Panc1 (cell line): ENCODE measurements at regions not wholly inside any gene's neighbourhood (a gene's known extent, or its start where the extent isn't known, plus 50 kb on each side); places are given as distances from the start of the nearest gene placed in this dataset.

ENCODE experiments used
- CTCF ChIP-seq: fragments of 450-650 bp; IDR thresholded peaks from 2 replicates; pipeline ENCODE4 v1.5.1; 2017; ENCODE audit warnings: mild to moderate bottlenecking
- POLR2AphosphoS5 ChIP-seq: IDR thresholded peaks from 2 replicates; pipeline ENCODE4 v1.6.1; 2012; ENCODE audit warnings: mild to moderate bottlenecking, low read depth, low read length, moderate library complexity
- REST ChIP-seq, 2 experiments: IDR thresholded peaks; 2 replicates each; pipeline ENCODE4 v1.6.1; 2011 to 2012; ENCODE audit warnings: low read depth in 2 of 2, control low read depth in 1 of 2, low read length in 1 of 2, mild to moderate bottlenecking in 1 of 2, moderate library complexity in 1 of 2; ENCODE audit not compliant: insufficient read depth in 1 of 2
- TCF7L2 ChIP-seq: IDR thresholded peaks from 2 replicates; pipeline ENCODE4 v1.6.1; 2011; ENCODE audit warnings: mild to moderate bottlenecking, low read depth, low read length, inconsistent platforms

GRCh38 chr16:29302976-29303375, 103.5 kb downstream of the NPIPB11 start:
- TF ChIP-seq CTCF (no peak), POLR2AphosphoS5 (no peak), REST (IDR thresholded peaks at IDR 0.05; ENCODE audit: insufficient read depth in 1 of 2, low read depth in 2 of 2, low read length in 1 of 2) (no peak), TCF7L2 (no peak)
